ENCODE measurements at regions not wholly inside any gene's neighbourhood (a gene's known extent, or its start where the extent isn't known, plus 50 kb on each side); places are given as distances from the start of the nearest gene placed in this dataset.

GRCh38 chr7:35499226-35499625 lies 195.7 kb downstream of the HERPUD2 start:
- Histone ChIP-seq H3K27ac (no peak overlapping the region), H3K9me3 (replicated peaks in 1 of 3) (no peaks in the 10 kb centered on the region), H3K27me3 (no peaks in the 10 kb centered on the region), H3K4me1 (replicated peaks in 1 of 2) (no peaks in the 10 kb centered on the region), H3K36me3 (replicated peaks in 1 of 2) (no peaks in the 10 kb centered on the region), H3K4me3 (no peak overlapping the region)
- no peak for TF ChIP-seq POLR2A (IDR thresholded peaks at IDR 0.05)
- no peak for TF ChIP-seq CTCF (IDR thresholded peaks at IDR 0.05)
- intact Hi-C loops (cut with DNase I): no loop called here
- WGBS, 4 donors: 61 to 79% (median 70%) methylated on average over 5 of the region's 5 CpGs
- DNase-seq: no peak

- TF ChIP-seq CTCF (IDR thresholded peaks at IDR 0.05): no peak
- TF ChIP-seq POLR2A (IDR thresholded peaks at IDR 0.05): no peak
- DNase-seq: no peak
- WGBS, 4 donors: 67 to 87% (median 76%) methylated on average over 6 of the region's 6 CpGs
- H3K4me1 ChIP-seq (replicated peaks in 1 of 2): no peaks in the 10 kb centered on the region
- no peak overlapping the region for H3K27ac ChIP-seq
- no peak overlapping the region for H3K4me3 ChIP-seq
- intact Hi-C loops (cut with DNase I): no loop called here
- H3K27me3 ChIP-seq: no peaks in the 10 kb centered on the region
- no peaks in the 10 kb centered on the region for H3K9me3 ChIP-seq (replicated peaks in 1 of 3)
- H3K36me3 ChIP-seq (replicated peaks in 1 of 2): no peaks in the 10 kb centered on the region
Measured at GRCh38 chr7:35498416-35498815, 196.5 kb downstream of the HERPUD2 start.

GRCh38 chr7:35495844-35496243 lies 199.1 kb downstream of the HERPUD2 start:
- H3K36me3 ChIP-seq (replicated peaks in 1 of 2): no peaks in the 10 kb centered on the region
- no peaks in the 10 kb centered on the region for H3K9me3 ChIP-seq (replicated peaks in 1 of 3)
- no peak overlapping the region for H3K27ac ChIP-seq
- TF ChIP-seq CTCF (IDR thresholded peaks at IDR 0.05): no peak
- no peak for TF ChIP-seq POLR2A (IDR thresholded peaks at IDR 0.05)
- no peak for DNase-seq
- no peaks in the 10 kb centered on the region for H3K27me3 ChIP-seq
- intact Hi-C loops (cut with DNase I): no loop called here
- 71 to 82% (median 79%) methylated on average over 3 of the region's 3 CpGs for WGBS, 4 donors
- H3K4me1 ChIP-seq (replicated peaks in 1 of 2): no peaks in the 10 kb centered on the region
- H3K4me3 ChIP-seq: no peak overlapping the region

GRCh38 chr7:35495377-35495776 lies 199.6 kb downstream of the HERPUD2 start:
- TF ChIP-seq POLR2A (IDR thresholded peaks at IDR 0.05) (no peak), CTCF (IDR thresholded peaks at IDR 0.05) (no peak)
- H3K9me3 ChIP-seq (replicated peaks in 1 of 3): no peaks in the 10 kb centered on the region
- no peak overlapping the region for H3K4me3 ChIP-seq
- intact Hi-C loops (cut with DNase I): no loop called here
- H3K4me1 ChIP-seq (replicated peaks in 1 of 2): no peaks in the 10 kb centered on the region
- WGBS, 4 donors: 74 to 84% (median 79%) methylated on average over 2 of the region's 2 CpGs
- H3K27ac ChIP-seq: no peak overlapping the region
- H3K27me3 ChIP-seq: no peaks in the 10 kb centered on the region
- no peak for DNase-seq
- H3K36me3 ChIP-seq (replicated peaks in 1 of 2): no peaks in the 10 kb centered on the region
